GM12891 (cell line): ENCODE measurements at regions not wholly inside any gene's neighbourhood (a gene's known extent, or its start where the extent isn't known, plus 50 kb on each side); places are given as distances from the start of the nearest gene placed in this dataset.

Source experiments
- POLR2A ChIP-seq: IDR thresholded peaks from 2 replicates; pipeline ENCODE4 v1.6.1; 2011; ENCODE audit warnings: low read depth, low read length, control low read depth
- POLR2AphosphoS5 ChIP-seq: IDR thresholded peaks from 2 replicates; pipeline ENCODE4 v1.6.1; 2011; ENCODE audit warnings: low read depth, low read length, control low read depth

DNA sequence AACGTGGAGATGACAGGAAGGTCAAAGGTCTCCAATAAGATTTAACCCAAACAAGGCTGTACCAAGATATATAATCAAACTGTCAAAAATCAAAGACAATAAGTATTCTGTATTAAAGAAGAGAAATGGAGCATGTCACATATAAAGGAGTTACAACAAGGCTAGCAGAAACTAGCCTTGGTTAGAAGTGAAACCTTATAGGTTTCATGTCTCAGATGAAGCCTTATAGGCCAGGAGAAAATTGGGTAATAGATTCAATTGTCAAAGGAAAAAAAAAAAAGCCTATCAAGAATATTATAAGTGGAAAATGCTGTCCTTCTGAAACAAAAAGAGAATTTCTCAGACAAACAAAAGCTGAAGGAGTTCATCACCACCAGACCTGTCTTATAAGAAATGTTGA lies 419.4 kb downstream of the CDH11 start:
- TF ChIP-seq POLR2AphosphoS5 (no peak), POLR2A (no peak)
